ENCODE measurements at regions not wholly inside any gene's neighbourhood (a gene's known extent, or its start where the extent isn't known, plus 50 kb on each side); places are given as distances from the start of the nearest gene placed in this dataset.

GRCh38 chr15:94968133-94968532, 736.8 kb downstream of the MCTP2 start:
- TF ChIP-seq EP300 (IDR thresholded peaks at IDR 0.05) (no peak), CTCF (IDR thresholded peaks at IDR 0.05) (no peak), POLR2A (IDR thresholded peaks at IDR 0.05) (no peak), POLR2AphosphoS5 (IDR thresholded peaks at IDR 0.05) (no peak)

Data from suprapubic skin (tissue), 4 donors.